Smooth muscle cell of the brain vasculature (primary cell): ENCODE measurements at regions not wholly inside any gene's neighbourhood (a gene's known extent, or its start where the extent isn't known, plus 50 kb on each side); places are given as distances from the start of the nearest gene placed in this dataset.

Source experiments
- DNase-seq: peaks from one replicate; pipeline ENCODE4 v3.0.0-alpha.2; 2012; ENCODE audit warnings: low read depth, low spot score

DNA sequence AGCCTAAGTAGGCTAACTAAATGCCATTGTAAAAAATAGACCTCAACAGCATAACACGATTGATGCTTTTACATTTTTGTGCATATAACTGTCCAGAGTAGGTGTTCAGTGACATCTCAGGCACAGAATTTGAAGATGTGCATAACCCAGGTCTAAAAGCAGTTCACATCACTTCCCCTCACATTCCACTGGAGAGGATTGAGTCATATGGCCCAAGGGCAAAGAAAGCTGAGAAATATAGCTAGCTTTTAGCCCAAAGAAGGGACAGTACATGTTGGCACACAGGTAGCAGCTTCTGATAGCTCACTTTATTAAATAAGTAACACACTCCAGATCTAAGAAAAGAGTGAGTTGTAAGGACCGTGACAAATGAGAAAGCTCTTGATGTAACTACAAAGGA lies 2259.5 kb upstream of the WWC1 start:
- no peak for DNase-seq

- DNase-seq, result no peak
Measured at GRCh38 chr5:166032601-166033000, 2258.8 kb upstream of the WWC1 start.

GRCh38 chr5:166045961-166046360 lies 2245.5 kb upstream of the WWC1 start:
- no peak for DNase-seq

DNA sequence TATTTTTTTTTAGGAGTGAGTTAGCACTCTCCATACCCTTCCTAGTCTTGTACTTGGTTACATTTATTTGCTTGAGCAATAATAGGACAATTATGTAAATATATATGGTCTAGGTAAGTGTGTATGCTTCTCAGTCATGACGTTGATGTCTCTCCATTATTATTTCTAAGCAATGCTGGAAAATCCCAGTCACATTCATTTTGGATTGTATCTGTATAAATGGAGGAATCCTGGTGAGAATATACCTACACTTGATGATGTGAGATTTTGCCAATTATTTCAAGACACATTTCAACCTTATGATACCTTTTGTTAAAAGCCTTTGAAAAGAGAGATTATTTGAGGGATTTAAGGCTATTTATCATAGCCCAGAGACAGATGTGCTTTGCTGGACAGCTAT lies 2244.5 kb upstream of the WWC1 start:
- DNase-seq, result no peak

DNA sequence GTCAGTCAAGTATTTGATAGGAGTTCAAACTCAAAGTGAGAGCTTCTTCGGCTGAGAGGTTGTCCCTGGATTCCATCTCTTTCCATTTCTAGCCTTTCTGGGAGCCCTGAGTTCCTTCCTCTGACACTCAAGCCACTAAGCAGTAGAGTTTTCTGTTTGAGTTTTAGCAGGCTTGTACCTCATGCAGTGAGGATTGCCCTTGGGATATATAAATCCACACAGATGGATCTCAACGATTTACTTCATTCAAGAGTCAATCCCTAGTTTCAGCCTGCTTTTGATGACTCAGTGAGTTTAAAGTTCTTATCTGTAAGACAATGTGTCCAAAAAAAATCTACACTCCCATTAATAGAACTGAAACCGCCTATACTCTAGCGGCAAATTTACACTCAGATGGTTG lies 2240.9 kb upstream of the WWC1 start:
- no peak for DNase-seq

DNA sequence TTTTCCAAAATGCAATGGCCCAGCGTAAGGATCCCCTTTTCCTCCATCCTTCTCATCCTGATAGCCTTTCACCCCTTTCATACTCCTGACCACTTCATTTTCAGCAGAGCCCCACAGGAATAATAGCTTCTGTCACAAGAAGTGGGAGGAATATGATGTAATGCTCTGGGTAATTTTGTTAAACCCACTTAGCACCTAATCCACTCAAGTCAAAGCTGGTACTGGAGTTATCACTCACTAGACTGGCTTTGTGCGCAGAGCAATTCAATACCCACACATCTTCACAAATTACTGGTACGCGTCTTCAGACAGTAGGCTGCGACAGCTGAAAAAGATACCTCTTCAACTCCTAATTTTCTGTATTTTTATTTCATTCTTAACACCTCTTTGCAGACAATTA lies 2232.8 kb upstream of the WWC1 start:
- no peak for DNase-seq

DNA sequence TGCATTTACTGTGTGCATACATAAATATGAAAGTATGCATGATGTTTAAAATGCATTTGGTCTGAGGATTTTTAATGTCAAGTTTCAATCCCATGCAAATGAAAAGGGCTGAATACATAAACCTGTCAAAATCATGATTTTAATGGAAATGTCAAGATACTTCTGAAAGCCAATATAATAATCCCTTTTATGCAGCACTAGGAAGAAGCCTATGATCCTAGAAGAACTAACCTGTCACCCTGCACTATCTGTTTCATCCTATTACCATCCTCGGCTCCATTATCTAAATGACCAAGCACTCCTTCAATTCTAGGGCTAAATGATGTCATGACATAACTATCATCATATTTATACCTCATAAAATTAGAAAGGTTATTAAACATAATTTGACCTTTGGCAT lies 2229.4 kb upstream of the WWC1 start:
- DNase-seq, result no peak

DNA sequence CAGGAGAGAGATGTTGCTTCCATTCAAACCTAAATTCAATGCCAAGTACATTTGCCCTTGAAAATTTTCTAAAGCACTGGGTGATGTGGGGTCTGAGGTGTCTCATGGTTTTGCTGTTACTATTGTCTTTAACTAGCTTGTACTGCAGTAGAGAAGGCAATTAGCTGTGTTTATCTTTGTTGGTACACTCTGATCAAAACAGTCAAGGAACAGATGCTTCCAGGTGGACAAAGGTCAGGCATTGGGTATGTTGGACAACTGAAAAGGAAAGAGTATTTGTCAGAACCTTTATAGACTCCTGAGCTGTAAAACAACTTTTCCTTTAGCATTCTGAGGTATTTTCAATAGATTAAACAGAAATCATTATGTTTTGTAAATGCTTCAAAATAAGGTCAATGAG lies 2228.7 kb upstream of the WWC1 start:
- DNase-seq, result no peak

GRCh38 chr5:166063261-166063660 lies 2228.2 kb upstream of the WWC1 start:
- no peak for DNase-seq

GRCh38 chr5:166068547-166069335 lies 2222.7 kb upstream of the WWC1 start:
- no peak for DNase-seq

DNA sequence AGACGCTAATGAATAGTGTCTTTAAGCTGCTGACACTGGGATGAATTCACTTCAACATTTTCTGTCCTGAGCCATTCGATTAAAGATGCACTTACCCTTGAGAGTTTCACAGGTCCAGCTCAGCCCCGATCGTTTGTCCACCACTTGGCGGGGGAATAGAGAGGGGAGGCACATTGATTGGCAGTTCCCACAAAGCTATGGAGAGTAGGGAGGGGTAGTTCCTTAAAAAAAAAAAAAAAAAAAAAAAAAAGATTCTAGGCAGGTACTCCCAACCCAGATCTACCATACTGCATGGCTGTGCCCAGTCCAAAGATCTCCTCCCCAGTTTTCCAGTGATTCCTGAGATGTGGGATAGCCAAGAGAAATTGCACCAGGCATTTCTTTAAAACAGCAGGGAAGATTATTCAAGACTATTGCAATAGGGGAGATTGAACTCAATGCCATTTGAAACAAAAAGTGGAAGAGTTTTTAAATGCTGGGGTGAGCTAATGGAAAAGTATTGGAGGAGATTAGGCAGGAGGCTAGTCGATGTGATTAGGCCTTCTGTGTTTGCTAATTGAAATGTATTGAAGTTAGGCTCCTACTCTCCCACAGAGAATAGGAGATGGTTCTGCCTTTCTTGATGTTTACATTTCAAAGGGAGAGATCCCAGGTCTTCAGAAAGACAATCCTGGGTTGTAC lies 2217.4 kb upstream of the WWC1 start:
- DNase-seq, result no peak

DNA sequence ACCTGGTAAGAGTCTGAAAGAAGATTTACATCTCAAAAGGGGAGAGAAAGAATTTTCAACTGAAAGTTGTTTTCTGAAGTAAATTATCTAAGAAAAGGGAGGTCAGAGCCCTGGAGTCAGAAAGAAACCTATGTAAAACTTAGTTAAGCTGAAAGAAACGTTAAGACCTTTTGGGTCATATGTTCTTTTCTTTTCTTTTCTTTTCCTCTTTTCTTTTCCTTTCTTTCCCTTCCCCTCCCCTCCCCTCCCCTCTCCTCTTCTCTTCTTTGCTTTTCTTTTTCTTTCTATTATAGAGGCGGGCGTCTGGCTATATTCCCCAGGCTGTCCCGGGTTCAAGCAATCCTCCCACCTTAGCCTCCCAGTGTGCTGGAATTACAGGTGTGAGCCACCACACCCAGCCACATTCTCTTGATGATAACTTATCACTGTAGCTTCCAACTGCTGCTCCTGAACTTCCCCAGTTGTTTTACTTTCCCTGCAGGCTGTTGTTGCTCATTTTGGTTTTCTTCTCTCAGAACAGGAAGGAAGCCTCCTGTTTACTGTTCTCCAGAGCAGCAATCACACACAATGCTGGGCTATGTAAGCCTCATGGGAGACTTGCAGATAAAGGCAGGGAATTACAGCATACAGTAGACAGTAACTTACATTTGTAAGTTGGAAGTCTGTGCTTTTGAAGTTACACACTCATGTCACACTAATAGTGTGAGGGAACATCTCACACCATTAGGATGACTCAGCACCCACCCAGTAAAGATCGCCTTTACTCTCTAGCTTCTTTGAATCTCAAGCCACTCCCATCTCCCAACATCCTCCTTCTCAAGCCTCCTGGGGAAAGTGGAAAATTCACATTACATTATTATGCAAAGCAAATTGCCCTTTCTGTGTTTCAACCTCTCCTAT lies 2216.6 kb upstream of the WWC1 start:
- DNase-seq, result no peak

GRCh38 chr5:166083183-166083959 lies 2208.1 kb upstream of the WWC1 start:
- DNase-seq, result no peak

GRCh38 chr5:166086568-166086967 lies 2204.9 kb upstream of the WWC1 start:
- DNase-seq, result no peak

GRCh38 chr5:166088389-166089039 lies 2202.9 kb upstream of the WWC1 start:
- no peak for DNase-seq

DNA sequence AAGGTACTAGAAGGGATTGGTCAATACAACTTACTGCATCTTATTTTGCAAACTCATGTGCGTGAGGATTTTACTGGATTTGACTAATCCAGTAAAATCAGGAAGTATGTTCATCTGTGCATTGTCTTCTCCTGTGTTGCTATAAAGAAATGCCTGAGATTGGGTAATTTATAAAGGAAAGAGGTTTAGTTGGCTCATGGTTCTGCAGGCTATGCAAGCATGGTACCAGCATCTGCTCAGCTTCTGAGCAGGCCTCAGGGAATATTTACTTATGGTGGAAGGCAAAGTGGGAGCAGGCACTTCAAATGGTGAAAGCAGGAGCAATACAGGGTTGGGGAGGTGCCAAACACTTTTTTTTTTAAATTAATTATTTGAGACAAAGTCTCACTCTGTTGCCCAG lies 2199.5 kb upstream of the WWC1 start:
- no peak for DNase-seq

GRCh38 chr5:166093312-166093711 lies 2198.1 kb upstream of the WWC1 start:
- DNase-seq, result no peak

- no peak for DNase-seq
Measured at GRCh38 chr5:166102947-166103346, 2188.5 kb upstream of the WWC1 start.

GRCh38 chr5:166111021-166111420 lies 2180.4 kb upstream of the WWC1 start:
- DNase-seq, result no peak

DNA sequence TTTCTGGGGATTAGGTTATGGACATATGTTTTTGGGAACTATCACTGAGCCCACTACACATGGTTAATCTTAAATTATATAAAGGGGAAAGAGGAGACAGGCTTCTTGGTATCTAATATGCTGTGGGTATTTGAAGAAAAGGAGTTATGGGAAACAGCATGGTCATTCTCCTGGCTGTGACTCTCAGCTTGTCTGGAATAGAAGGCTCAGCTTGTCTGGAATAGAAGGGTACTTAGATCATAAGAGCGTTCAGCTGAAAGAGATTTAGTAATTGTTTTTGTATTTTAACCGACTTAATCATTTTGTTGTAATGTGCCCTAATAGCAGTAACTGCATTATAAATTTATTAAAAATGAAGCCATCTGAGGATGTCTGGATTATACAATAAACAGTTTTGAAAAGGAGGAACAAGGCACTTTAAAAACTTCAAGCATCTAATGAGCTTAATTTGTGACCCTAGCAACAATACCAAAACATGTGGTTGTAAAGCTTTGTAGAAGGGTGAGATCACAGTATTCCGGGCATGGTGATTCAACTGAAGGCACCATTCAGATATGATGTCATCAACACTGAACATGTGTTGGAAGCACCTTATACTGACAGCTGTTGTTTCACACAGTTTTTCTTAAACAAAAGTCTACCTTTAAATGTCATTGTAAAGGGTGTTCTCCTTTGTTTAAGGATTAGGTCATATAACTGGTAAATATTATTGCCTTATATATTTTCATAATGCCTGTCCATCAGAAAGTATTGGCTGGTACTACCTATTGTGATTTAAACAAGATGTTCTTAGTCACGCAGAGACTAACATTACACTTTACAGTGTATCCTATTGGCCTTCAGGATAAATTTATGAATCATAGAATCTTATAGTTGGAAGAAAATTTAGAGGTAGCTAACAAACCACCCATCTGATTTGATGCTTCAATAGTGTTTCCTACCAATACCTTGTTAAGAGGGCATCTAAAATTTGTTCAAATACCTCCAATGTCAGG lies 2174.1 kb upstream of the WWC1 start:
- no peak for DNase-seq
